Fibroblast of lung (primary cell): ENCODE measurements at regions not wholly inside any gene's neighbourhood (a gene's known extent, or its start where the extent isn't known, plus 50 kb on each side); places are given as distances from the start of the nearest gene placed in this dataset.

Experiments
- CTCF ChIP-seq, 2 donors: IDR thresholded peaks in 1 of 2; conservative IDR thresholded peaks in 1 of 2; 1 replicate in 1 of 2; 2 replicates in 1 of 2; pipeline ENCODE4 v1.5.1; 2011 to 2012; ENCODE audit warnings: low read length in 2 of 2, control low read depth in 1 of 2, inconsistent platforms in 1 of 2, low read depth in 1 of 2, mild to moderate bottlenecking in 1 of 2
- EZH2 ChIP-seq: IDR thresholded peaks from 2 replicates; pipeline ENCODE4 v1.5.1; 2012; ENCODE audit warnings: low read length, control low read depth, mild to moderate bottlenecking; ENCODE audit errors: missing control alignments

GRCh38 chr11:105357764-105358163 is 218.2 kb upstream of the CARD18 start:
- TF ChIP-seq CTCF (conservative IDR thresholded peaks at IDR 0.05 in 1 of 2, IDR thresholded peaks at IDR 0.05 in 1 of 2; ENCODE audit: low read depth in 1 of 2, low read length in 2 of 2) (no peak), EZH2 (no peak)
